Chondrocyte (in vitro differentiated cells): ENCODE measurements at regions not wholly inside any gene's neighbourhood (a gene's known extent, or its start where the extent isn't known, plus 50 kb on each side); places are given as distances from the start of the nearest gene placed in this dataset.

Experiments
- DNase-seq: peaks from one replicate; pipeline ENCODE4 v3.0.0; 2021; ENCODE audit warnings: mixed read lengths, low spot score
- H3K27ac Mint-ChIP-seq: one replicate; pipeline ENCODE4 v1.8.0; 2021; ENCODE audit warnings: mild to moderate bottlenecking, moderate library complexity, mixed read lengths; ENCODE audit not compliant: unreplicated experiment
- H3K27me3 Mint-ChIP-seq: 2 replicates; pipeline ENCODE4 v1.8.0; 2021; ENCODE audit warnings: low read depth, mixed read lengths
- H3K36me3 Mint-ChIP-seq: 2 replicates; pipeline ENCODE4 v1.8.0; 2021; ENCODE audit warnings: low read depth, mixed read lengths
- H3K4me1 Mint-ChIP-seq: 2 replicates; pipeline ENCODE4 v1.8.0; 2021; ENCODE audit warnings: low read depth, mild to moderate bottlenecking, mixed read lengths
- H3K4me3 Mint-ChIP-seq: one replicate; pipeline ENCODE4 v1.8.0; 2021; ENCODE audit warnings: mild to moderate bottlenecking, moderate library complexity, mixed read lengths; ENCODE audit not compliant: unreplicated experiment
- H3K9me3 Mint-ChIP-seq: 2 replicates; pipeline ENCODE4 v1.8.0; 2021; ENCODE audit warnings: low read depth, mixed read lengths
- TF ChIP-seq, protein P1 (sequence below): fragments of 200-600 bp; sonication (generic); IDR thresholded peaks from 2 replicates; pipeline ENCODE4 v1.5.0; 2021; ENCODE audit warnings: antibody characterized with exemption, mild to moderate bottlenecking, moderate library complexity

DNA sequence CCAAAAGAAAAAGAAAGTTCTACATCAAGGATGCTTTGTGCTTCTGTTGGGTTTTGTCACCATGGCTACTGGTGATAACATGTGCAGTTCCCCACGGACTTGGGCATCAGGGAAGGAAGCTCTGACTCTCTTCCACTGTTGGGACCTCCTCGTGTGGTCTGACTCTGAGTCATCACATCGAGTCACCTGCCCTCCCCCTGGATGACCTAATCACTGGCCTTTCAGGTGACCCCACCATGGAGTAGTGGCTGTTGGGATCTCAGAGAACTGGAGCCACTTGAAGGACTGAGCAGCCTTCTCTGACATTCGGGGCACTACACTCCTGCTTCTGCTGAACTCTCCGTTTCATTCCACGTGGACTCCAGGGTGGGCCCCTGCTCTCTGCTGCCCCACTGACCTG, 60.8 kb upstream of the DOCK1 start:
- Mint-ChIP-seq H3K36me3 (no peaks in the 10 kb centered on the region), H3K4me3 (no peak overlapping the region), H3K4me1 (peaks cover 5% of the 10 kb centered on the region), H3K27me3 (peaks cover 9% of the 10 kb centered on the region), H3K9me3 (no peaks in the 10 kb centered on the region), H3K27ac (no peak overlapping the region)
- no peak for DNase-seq
- TF ChIP-seq, protein P1, sequence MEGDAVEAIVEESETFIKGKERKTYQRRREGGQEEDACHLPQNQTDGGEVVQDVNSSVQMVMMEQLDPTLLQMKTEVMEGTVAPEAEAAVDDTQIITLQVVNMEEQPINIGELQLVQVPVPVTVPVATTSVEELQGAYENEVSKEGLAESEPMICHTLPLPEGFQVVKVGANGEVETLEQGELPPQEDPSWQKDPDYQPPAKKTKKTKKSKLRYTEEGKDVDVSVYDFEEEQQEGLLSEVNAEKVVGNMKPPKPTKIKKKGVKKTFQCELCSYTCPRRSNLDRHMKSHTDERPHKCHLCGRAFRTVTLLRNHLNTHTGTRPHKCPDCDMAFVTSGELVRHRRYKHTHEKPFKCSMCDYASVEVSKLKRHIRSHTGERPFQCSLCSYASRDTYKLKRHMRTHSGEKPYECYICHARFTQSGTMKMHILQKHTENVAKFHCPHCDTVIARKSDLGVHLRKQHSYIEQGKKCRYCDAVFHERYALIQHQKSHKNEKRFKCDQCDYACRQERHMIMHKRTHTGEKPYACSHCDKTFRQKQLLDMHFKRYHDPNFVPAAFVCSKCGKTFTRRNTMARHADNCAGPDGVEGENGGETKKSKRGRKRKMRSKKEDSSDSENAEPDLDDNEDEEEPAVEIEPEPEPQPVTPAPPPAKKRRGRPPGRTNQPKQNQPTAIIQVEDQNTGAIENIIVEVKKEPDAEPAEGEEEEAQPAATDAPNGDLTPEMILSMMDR: no peak

GRCh38 chr10:126846469-126846868, 58.8 kb upstream of the DOCK1 start:
- Mint-ChIP-seq H3K27me3 (peaks cover 12% of the 10 kb centered on the region), H3K36me3 (no peaks in the 10 kb centered on the region), H3K27ac (no peak overlapping the region), H3K4me3 (no peak overlapping the region), H3K9me3 (no peaks in the 10 kb centered on the region), H3K4me1 (peaks cover 5% of the 10 kb centered on the region)
- TF ChIP-seq, protein P1: no peak
- no peak for DNase-seq

DNA sequence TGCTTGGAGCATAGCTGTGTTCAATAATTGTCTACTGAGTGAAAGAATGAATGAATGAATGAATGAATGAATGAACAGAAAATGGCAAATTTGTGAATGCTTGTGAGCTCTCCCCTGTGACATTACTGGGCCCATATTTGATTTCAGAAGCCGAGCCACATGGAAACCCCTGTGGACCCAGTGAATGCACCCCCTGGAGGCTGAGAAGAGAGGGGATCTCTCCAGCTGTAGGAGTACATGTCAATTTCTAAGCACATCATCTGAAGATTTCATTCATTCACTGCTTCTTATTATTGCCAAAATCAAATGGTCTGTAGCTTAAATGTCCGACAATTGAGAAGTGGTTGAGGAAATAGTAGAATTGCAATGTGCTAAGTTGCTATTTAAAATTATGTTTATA, 58.3 kb upstream of the DOCK1 start:
- H3K27ac Mint-ChIP-seq: no peak overlapping the region
- TF ChIP-seq, protein P1: peak; percentile 31
- peaks cover 5% of the 10 kb centered on the region for H3K4me1 Mint-ChIP-seq
- DNase-seq: no peak
- H3K27me3 Mint-ChIP-seq: peaks cover 12% of the 10 kb centered on the region
- H3K4me3 Mint-ChIP-seq: no peak overlapping the region
- H3K36me3 Mint-ChIP-seq: no peaks in the 10 kb centered on the region
- no peaks in the 10 kb centered on the region for H3K9me3 Mint-ChIP-seq

DNA sequence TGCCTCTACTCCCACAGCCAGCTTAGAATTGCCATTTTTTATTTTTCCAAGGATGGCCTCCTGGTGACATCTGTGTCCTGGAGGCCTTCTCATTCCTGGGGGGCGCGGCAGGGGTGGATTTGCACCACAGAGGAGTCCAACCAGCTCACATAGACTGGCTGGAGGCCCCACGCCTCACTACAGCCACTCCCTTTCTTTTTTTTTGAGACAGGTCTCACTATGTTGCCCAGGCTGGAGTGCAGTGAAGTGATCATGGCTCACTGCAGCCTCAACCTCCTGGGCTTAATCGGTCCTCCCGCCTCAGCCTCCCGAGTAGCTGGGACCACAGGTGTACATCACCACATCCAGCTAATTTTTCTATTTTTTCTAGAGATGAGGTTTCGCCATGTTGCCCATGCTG, 57.6 kb upstream of the DOCK1 start:
- no peaks in the 10 kb centered on the region for H3K9me3 Mint-ChIP-seq
- H3K27me3 Mint-ChIP-seq: peaks cover 12% of the 10 kb centered on the region
- peaks cover 4% of the 10 kb centered on the region for H3K4me1 Mint-ChIP-seq
- TF ChIP-seq, protein P1: no peak
- no peaks in the 10 kb centered on the region for H3K36me3 Mint-ChIP-seq
- H3K27ac Mint-ChIP-seq: no peak overlapping the region
- DNase-seq: no peak
- no peak overlapping the region for H3K4me3 Mint-ChIP-seq

GRCh38 chr10:126849646-126850045, 55.6 kb upstream of the DOCK1 start:
- Mint-ChIP-seq H3K4me1 (no peaks in the 10 kb centered on the region), H3K36me3 (no peaks in the 10 kb centered on the region)

More at GRCh38 chr10:126849646-126850045, 55.6 kb upstream of the DOCK1 start:
- DNase-seq: no peak
- Mint-ChIP-seq H3K27me3 (peaks cover 17% of the 10 kb centered on the region), H3K9me3 (no peaks in the 10 kb centered on the region), H3K4me3 (no peak overlapping the region), H3K27ac (no peak overlapping the region)
- TF ChIP-seq, protein P1: no peak
